ENCODE measurements at regions not wholly inside any gene's neighbourhood (a gene's known extent, or its start where the extent isn't known, plus 50 kb on each side); places are given as distances from the start of the nearest gene placed in this dataset.

DNA sequence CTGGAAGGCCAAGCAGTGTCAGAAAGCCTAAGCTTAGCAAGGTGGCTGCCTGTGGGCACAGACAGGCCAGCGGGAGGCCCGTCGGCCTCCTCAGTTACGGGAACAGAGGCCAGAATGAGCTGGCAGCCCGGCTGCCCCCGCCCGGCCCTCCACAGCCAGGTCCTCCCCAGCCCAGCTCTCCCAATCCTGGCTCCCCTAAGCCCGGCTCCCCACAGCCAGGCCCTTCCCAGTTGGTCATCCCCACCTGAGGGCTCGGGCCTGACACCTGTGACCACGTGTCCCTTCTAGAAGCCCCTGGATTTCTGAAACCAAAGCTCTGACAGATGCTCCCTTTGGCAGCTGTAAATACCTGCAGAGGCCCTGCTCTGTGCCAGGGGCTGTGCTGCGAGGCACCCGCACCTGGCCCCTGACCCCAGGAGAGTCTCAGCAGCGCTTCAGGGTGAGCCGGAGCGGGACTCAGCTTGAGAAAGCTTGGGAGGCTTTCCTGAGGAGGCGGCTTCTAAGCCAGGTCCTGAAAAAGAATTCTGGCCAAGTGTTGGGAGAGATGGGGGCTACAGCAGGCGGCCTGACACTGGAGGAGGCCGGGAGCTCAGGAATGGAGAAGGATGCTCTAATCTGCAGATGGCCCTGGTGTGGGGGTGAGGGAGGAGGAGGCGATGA lies 80.4 kb upstream of the OLFM1 start:
- DNase-seq (ENCODE audit: extremely low read depth, low read depth): no peak
- H3K4me3 ChIP-seq (replicated peaks; ENCODE audit: low read depth, low read length): no peak overlapping the region
- TF ChIP-seq, protein P1, sequence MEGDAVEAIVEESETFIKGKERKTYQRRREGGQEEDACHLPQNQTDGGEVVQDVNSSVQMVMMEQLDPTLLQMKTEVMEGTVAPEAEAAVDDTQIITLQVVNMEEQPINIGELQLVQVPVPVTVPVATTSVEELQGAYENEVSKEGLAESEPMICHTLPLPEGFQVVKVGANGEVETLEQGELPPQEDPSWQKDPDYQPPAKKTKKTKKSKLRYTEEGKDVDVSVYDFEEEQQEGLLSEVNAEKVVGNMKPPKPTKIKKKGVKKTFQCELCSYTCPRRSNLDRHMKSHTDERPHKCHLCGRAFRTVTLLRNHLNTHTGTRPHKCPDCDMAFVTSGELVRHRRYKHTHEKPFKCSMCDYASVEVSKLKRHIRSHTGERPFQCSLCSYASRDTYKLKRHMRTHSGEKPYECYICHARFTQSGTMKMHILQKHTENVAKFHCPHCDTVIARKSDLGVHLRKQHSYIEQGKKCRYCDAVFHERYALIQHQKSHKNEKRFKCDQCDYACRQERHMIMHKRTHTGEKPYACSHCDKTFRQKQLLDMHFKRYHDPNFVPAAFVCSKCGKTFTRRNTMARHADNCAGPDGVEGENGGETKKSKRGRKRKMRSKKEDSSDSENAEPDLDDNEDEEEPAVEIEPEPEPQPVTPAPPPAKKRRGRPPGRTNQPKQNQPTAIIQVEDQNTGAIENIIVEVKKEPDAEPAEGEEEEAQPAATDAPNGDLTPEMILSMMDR (IDR thresholded peaks at IDR 0.05; ENCODE audit: low read depth, low read length, missing control alignments): no peak

DNA sequence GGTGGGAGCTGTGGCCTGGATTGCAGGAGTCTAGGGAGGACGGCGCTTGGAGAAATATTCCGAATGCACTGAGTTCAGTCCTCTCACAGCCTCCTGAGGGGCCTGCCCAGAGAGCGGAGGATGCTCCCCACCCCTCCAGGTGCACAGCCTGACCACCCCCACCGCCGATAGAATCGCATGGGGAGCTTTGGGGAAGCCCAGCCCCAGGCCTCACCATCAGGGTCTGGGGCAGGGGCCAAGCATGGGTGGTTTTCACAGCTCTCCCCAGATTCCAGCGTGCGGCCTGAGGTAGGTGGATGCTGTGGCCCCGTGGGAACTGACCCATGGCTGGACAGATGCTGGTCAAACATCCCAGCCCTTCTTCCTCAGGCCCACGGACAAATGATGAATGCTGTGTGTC lies 79.9 kb upstream of the OLFM1 start:
- no peak for DNase-seq (ENCODE audit: extremely low read depth, low read depth)
- TF ChIP-seq, protein P1 (IDR thresholded peaks at IDR 0.05; ENCODE audit: low read depth, low read length, missing control alignments): no peak
- H3K4me3 ChIP-seq (replicated peaks; ENCODE audit: low read depth, low read length): no peak overlapping the region

DNA sequence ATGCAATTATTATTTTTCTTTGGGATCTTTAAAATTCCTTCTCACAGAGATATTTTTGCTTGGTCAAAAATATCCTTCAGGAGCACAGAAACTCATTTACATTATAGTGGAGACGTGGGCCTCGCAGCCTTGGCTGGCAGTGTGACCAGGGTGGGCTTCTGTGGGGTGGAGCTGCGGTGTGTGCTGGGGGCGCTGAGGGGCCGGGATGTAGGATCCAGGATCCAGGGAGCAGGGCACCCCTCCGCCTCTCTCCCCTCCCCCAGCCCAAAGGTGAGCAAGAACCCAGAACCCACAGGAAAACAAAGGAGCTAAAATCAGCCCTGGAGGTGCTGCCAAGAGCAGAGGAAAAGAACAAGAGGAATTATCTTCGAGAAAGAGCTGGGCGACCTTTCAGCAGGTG lies 79.1 kb upstream of the OLFM1 start:
- TF ChIP-seq, protein P1 (IDR thresholded peaks at IDR 0.05; ENCODE audit: low read depth, low read length, missing control alignments): no peak
- no peak overlapping the region for H3K4me3 ChIP-seq (replicated peaks; ENCODE audit: low read depth, low read length)

DNA sequence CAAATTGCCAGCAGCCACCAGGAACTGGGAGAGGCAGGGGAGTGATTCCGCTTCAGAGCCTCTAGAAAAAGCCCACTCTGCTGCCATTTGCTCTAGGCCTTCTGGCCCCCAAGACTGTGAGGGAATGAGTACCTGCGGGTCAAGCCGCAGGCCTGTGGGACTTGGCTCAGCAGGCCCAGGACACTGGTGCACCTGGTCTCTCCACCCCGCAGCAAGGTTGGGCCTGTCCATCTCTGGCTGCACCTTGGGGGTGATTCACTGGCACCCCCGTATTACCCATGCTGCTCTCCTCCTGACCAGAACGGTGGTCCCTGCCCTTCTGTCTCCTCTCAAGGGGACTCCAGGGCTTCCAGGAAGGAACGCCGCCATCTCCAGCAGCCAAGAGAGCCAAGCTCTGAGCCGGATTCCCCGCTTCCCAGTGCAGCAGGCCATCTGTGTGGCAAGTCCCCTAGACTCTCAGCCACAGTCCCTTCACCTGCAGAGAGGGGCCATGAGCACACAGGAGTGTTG lies 78.4 kb upstream of the OLFM1 start:
- DNase-seq (ENCODE audit: extremely low read depth, low read depth): no peak
- H3K4me3 ChIP-seq (replicated peaks; ENCODE audit: low read depth, low read length): no peak overlapping the region
- TF ChIP-seq, protein P1 (IDR thresholded peaks at IDR 0.05; ENCODE audit: low read depth, low read length, missing control alignments): no peak

More for the DNA sequence above, 79.1 kb upstream of the OLFM1 start:
- no peak for DNase-seq (ENCODE audit: extremely low read depth, low read depth)

DNA sequence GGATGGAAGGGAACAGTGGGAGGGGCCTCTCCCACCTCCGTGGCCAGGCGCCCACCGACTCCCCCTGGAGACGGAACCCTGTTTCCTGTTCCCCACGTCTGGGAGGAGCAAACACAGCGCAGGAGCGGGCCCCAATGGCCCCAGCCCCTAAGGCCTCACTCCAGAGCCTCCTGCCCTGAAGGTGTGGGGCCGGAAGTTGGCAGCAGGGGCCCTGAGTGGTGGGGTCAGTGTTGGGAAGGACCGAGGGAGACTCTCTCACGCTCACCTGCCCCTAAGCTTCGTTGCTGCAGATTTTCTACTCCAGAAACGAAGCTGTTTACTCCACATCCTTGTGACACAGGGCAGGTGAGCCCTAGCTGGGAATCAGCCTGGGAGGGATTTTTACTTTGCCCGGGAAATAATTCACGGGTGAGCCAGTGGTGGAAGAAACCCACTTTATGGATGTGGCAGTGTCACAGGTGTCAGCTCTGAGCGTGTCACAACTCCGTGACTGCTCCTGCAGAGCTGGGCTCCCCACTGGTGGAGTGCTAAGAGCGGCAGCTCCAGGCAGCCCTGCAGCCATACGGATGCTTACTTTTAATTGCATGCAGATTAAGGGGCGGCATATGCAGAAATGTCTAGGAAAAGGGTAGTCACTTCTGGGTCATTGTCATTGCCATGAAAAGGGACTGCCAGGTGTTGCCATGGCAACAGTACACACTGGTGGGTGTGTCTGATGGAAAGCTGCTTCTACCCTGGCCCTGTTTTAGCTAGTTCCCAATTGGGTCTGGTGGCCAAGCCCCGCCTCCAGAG lies 77.5 kb upstream of the OLFM1 start:
- no peak for DNase-seq (ENCODE audit: extremely low read depth, low read depth)
- H3K4me3 ChIP-seq (replicated peaks; ENCODE audit: low read depth, low read length): no peak overlapping the region
- TF ChIP-seq, protein P1 (IDR thresholded peaks at IDR 0.05; ENCODE audit: low read depth, low read length, missing control alignments): no peak

DNA sequence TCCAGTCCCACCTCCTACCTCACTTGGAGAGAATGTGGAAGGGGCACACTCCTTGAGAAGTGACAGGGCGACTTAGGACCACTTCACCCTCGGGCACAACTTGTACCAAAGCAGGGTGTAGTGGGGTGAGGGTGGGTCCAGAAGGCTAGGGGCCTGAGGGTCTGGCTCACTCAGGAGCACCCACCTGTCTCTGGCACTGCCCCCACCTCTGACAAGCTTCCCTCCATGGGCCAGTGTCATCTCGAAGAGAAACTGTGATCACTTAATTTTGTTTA lies 76.9 kb upstream of the OLFM1 start:
- no peak overlapping the region for H3K4me3 ChIP-seq (replicated peaks; ENCODE audit: low read depth, low read length)
- DNase-seq (ENCODE audit: extremely low read depth, low read depth): no peak
- TF ChIP-seq, protein P1 (IDR thresholded peaks at IDR 0.05; ENCODE audit: low read depth, low read length, missing control alignments): no peak

Data from HFF-Myc (cell line).